Glutamatergic neuron (in vitro differentiated cells): ENCODE measurements at regions not wholly inside any gene's neighbourhood (a gene's known extent, or its start where the extent isn't known, plus 50 kb on each side); places are given as distances from the start of the nearest gene placed in this dataset.

Experiments
- DNase-seq: peaks from one replicate; pipeline ENCODE4 v3.0.0; 2022
- H3K27ac Mint-ChIP-seq: one replicate; pipeline ENCODE4 v1.8.0; 2020; ENCODE audit warnings: mild to moderate bottlenecking, mixed read lengths, inconsistent platforms; ENCODE audit not compliant: unreplicated experiment
- H3K27me3 Mint-ChIP-seq: one replicate; pipeline ENCODE4 v1.8.0; 2020; ENCODE audit warnings: mild to moderate bottlenecking, moderate library complexity, mixed read lengths, inconsistent platforms; ENCODE audit not compliant: unreplicated experiment
- H3K36me3 Mint-ChIP-seq: one replicate; pipeline ENCODE4 v1.8.0; 2020; ENCODE audit warnings: mild to moderate bottlenecking, mixed read lengths, inconsistent platforms; ENCODE audit not compliant: unreplicated experiment
- H3K4me1 Mint-ChIP-seq: one replicate; pipeline ENCODE4 v1.8.0; 2020; ENCODE audit warnings: mild to moderate bottlenecking, low read depth, mixed read lengths, inconsistent platforms; ENCODE audit not compliant: unreplicated experiment
- H3K4me3 Mint-ChIP-seq: one replicate; pipeline ENCODE4 v1.8.0; 2020; ENCODE audit warnings: mild to moderate bottlenecking, mixed read lengths, inconsistent platforms; ENCODE audit not compliant: unreplicated experiment
- H3K9me3 Mint-ChIP-seq: one replicate; pipeline ENCODE4 v1.8.0; 2020; ENCODE audit warnings: mild to moderate bottlenecking, moderate library complexity, mixed read lengths, inconsistent platforms; ENCODE audit not compliant: unreplicated experiment
- CTCF ChIP-seq: fragments of 200-600 bp; sonication (generic); IDR thresholded peaks from one replicate; pipeline ENCODE4 v1.5.0; 2021; ENCODE audit not compliant: partially characterized antibody, unreplicated experiment

DNA sequence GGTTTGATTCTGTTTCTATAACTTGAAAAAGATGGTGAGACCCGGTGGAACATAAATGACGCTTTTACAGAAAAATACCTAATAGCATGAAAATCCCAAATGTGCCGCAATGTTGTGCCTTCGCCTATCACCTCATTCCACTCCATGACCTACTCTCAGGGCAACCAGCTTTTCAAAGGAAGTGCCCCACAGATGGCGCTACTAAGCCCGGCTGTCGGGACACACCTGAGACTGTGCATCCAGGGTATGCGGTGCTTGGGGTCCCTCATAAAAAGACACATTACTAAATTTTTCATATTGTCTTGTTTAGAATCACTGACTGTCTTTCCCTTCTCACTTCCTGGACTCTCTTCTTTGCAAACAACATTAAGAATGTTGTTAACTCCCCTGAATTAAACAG lies 145.5 kb upstream of the RPS6KA2 start:
- peaks cover 1% of the 10 kb centered on the region for H3K27me3 Mint-ChIP-seq
- TF ChIP-seq CTCF = no peak
- no peak overlapping the region for H3K27ac Mint-ChIP-seq
- no peak for DNase-seq
- no peak overlapping the region for H3K4me3 Mint-ChIP-seq
- no peaks in the 10 kb centered on the region for H3K36me3 Mint-ChIP-seq
- peaks cover 3% of the 10 kb centered on the region for H3K4me1 Mint-ChIP-seq
- H3K9me3 Mint-ChIP-seq = peaks cover 2% of the 10 kb centered on the region

GRCh38 chr6:166771701-166772100 lies 144.7 kb upstream of the RPS6KA2 start:
- no peak for DNase-seq
- no peak for TF ChIP-seq CTCF
- Mint-ChIP-seq H3K27ac (no peak overlapping the region), H3K36me3 (no peaks in the 10 kb centered on the region), H3K9me3 (peaks cover 2% of the 10 kb centered on the region), H3K4me3 (no peak overlapping the region), H3K4me1 (peaks cover 10% of the 10 kb centered on the region), H3K27me3 (peaks cover 3% of the 10 kb centered on the region)

DNA sequence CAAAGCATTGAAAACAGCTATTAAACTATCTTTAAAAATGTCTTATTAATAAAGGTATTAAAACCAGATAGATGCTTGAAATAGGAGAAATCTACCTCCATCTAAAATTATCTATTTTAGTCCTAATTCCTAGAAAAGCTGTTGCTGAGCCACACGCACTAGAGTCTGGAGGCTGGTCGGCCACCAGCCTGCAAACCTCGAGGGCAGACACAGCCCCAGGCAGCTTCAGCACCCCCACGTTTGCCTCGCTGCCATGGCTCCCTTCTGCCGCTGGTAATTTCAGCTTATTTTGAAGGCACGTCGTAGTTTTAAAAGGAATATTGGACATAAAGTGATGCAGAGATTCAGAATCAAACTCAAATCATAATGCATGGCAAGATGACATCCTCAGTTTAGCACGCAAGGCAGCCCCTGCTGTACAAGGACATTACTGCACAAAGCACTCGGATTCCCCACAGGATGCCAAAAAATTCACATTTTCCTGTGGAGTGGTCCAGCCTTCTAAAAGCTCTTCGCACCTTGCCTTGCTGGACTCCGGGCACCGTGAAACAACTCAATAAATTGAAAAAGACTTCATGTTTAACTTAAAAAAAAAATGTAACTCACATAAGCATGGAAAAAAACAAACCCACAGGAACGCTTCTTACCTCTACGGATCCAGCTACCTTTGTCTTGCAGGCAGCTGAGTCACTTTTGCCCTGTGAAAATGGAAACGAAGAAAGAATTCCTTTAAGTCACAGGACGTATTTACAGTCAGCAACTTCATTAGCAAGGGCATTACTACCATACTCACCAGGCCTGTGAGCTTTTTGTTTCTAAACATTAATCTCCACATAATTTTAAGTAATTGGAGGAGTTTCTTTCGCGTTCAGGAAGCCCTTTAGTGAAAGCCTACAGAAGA lies 143.4 kb upstream of the RPS6KA2 start:
- Mint-ChIP-seq H3K4me3 (no peak overlapping the region), H3K9me3 (peaks cover 2% of the 10 kb centered on the region), H3K4me1 (peaks cover 13% of the 10 kb centered on the region), H3K27me3 (peaks cover 4% of the 10 kb centered on the region), H3K27ac (no peak overlapping the region), H3K36me3 (no peaks in the 10 kb centered on the region)
- peak; percentile 59 for TF ChIP-seq CTCF
- no peak for DNase-seq

DNA sequence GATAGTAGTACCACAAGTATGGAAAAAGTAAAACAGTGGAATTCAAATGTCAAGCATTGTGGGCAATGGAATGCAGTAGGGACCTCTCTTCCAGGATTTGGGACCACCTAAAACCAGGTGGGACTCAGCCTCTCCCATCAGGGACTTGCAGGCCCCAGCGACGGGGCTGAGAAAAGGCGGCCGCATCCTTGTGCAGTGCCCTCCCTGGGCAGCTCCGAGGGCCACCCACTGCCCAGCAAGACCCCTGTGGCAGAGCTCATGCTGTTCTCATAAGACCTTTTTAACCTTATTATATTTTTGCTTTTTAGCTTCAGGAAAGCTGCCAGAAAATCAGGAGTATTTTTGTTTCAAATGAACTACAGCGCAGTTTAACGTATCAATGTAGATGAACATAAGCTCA lies 142.6 kb upstream of the RPS6KA2 start:
- TF ChIP-seq CTCF = no peak
- H3K4me1 Mint-ChIP-seq = peaks cover 13% of the 10 kb centered on the region
- H3K4me3 Mint-ChIP-seq = no peak overlapping the region
- H3K36me3 Mint-ChIP-seq = no peaks in the 10 kb centered on the region
- no peak overlapping the region for H3K27ac Mint-ChIP-seq
- no peak for DNase-seq
- H3K27me3 Mint-ChIP-seq = peaks cover 4% of the 10 kb centered on the region
- H3K9me3 Mint-ChIP-seq = peaks cover 2% of the 10 kb centered on the region

DNA sequence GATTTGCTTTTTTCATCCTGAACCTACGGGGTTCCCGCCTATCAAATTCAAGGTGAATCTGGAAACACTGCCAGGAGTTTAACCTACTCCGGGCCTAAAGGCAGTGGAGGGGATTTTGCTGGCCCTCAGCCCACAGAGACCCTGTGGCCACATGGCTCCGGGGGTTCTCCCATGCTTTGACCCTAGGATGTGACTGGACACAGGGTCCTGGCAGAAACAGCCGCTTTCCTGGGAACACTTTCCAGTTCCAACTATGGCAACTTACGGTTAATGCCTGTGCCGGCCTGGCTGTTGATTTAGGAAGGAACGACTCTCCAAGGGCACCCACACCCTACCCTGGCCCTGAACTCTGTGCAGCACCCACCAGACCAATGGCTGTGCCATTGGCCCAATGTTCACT lies 141.7 kb upstream of the RPS6KA2 start:
- DNase-seq = no peak
- Mint-ChIP-seq H3K4me1 (peaks cover 18% of the 10 kb centered on the region), H3K4me3 (no peak overlapping the region), H3K36me3 (no peaks in the 10 kb centered on the region), H3K9me3 (peaks cover 2% of the 10 kb centered on the region), H3K27ac (no peak overlapping the region), H3K27me3 (peaks cover 4% of the 10 kb centered on the region)
- no peak for TF ChIP-seq CTCF
